ENCODE measurements at regions not wholly inside any gene's neighbourhood (a gene's known extent, or its start where the extent isn't known, plus 50 kb on each side); places are given as distances from the start of the nearest gene placed in this dataset.

DNA sequence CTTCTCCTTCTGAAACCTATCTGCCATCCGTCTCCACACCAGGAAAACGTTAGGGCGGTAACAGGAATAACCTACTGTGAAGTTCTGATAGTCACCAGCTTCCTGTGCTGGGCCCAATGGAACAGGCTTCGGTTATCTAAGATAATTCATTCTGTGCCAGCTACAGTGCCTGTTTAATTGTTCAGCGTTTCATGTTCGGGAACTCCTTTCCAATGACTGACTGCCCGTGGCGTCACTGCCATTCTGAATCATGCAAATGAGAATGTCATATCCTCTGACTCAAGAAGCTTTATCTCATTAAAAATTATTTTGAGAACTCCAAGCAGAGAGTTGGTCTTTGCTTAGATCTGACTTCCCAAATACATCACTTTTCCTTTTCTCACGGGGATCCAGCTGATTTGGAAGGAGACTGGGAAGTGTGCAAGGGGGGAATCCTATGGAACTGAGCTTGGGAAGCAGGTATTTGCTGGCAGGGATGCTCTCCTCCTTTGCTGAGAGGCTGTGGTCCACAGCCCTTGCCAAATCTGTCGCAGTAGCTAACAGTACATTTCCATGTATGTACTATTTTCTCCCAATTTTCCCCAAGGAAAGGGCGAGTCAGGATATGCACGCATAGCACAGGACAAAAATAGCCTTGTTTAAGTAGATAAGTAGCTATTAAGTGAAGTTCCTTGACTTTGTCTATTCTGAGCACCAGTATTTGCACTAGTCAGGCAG lies 358.7 kb downstream of the LTN1 start:
- peak; percentile 50 for DNase-seq (ENCODE audit: low read depth)
- TF ChIP-seq, protein P1, sequence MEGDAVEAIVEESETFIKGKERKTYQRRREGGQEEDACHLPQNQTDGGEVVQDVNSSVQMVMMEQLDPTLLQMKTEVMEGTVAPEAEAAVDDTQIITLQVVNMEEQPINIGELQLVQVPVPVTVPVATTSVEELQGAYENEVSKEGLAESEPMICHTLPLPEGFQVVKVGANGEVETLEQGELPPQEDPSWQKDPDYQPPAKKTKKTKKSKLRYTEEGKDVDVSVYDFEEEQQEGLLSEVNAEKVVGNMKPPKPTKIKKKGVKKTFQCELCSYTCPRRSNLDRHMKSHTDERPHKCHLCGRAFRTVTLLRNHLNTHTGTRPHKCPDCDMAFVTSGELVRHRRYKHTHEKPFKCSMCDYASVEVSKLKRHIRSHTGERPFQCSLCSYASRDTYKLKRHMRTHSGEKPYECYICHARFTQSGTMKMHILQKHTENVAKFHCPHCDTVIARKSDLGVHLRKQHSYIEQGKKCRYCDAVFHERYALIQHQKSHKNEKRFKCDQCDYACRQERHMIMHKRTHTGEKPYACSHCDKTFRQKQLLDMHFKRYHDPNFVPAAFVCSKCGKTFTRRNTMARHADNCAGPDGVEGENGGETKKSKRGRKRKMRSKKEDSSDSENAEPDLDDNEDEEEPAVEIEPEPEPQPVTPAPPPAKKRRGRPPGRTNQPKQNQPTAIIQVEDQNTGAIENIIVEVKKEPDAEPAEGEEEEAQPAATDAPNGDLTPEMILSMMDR (conservative IDR thresholded peaks at IDR 0.05; ENCODE audit: low read depth, low read length) = no peak
- no peak overlapping the region for H3K4me3 ChIP-seq (ENCODE audit: low read depth, low read length)

DNA sequence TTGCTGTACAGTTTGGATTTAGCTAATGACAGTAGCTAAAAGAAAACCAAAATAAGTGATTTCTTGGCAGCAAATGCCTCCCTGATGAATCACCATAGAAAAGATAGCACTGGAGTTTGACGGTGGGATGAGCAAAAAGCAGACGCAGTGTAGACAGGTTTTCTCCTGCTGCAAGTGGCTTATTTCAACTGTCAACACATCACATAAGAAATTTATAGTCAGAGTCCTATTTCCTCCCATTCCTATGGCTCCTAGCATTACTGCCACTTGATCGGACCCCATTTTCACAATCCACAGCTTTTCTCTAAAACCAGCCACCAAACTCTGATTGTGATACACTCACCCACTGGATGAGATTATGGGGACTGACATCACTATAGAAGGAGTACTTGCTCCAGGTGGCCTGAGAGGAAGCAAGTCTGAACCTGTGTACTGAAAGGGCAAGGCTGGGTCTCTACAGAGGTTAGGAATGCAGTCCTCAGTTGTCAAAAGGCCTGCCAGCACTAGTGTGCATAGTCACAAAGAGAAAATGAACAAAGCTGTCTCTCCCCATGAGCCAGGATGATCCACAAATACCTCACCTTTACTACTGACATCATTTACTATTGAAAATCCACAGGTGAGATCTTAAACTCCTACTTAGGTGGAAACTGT lies 359.8 kb downstream of the LTN1 start:
- no peak overlapping the region for H3K4me3 ChIP-seq (ENCODE audit: low read depth, low read length)
- peak; percentile 76 for DNase-seq (ENCODE audit: low read depth)
- TF ChIP-seq, protein P1 (conservative IDR thresholded peaks at IDR 0.05; ENCODE audit: low read depth, low read length) = no peak

DNA sequence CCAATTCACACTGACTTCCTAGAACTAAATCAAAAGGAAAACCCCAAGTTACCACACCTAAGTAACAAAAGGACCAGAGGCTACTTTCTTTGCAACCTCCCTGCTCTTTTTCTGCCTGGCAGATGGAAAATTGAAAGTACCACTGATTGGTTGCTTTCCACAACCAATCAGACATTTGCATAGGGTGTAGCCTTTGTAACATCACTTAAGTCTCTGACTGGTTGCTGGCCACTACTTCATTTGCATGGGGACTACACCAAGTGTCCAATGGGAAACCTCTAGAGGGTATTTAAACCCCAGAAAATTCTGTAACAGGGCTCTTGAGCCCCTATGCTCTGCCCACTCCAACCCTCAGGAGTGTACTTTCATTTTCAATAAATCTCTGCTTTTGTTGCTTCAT lies 365.0 kb downstream of the LTN1 start:
- no peak overlapping the region for H3K4me3 ChIP-seq (ENCODE audit: low read depth, low read length)
- TF ChIP-seq, protein P1 (conservative IDR thresholded peaks at IDR 0.05; ENCODE audit: low read depth, low read length) = no peak
- DNase-seq (ENCODE audit: low read depth) = peak; percentile 29

DNA sequence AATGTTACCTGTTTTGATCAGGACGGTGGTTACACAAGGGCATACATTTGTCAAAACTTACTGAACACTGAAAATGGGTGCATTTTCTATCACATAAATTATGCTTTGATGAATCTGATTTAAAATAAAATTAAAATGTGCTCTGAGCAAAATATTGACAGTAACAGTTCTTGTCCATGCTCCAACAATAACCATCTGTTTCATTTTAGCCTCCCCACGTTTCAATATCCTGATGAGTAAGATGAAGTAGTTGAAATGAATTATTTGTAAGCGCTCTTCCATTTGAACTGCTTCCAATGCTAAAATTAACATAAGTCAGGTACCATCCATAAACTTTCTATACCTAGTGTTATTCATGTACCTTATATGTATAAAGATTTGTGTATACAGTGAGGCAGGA lies 365.4 kb downstream of the LTN1 start:
- no peak for DNase-seq (ENCODE audit: low read depth)
- TF ChIP-seq, protein P1 (conservative IDR thresholded peaks at IDR 0.05; ENCODE audit: low read depth, low read length) = no peak
- no peak overlapping the region for H3K4me3 ChIP-seq (ENCODE audit: low read depth, low read length)

DNA sequence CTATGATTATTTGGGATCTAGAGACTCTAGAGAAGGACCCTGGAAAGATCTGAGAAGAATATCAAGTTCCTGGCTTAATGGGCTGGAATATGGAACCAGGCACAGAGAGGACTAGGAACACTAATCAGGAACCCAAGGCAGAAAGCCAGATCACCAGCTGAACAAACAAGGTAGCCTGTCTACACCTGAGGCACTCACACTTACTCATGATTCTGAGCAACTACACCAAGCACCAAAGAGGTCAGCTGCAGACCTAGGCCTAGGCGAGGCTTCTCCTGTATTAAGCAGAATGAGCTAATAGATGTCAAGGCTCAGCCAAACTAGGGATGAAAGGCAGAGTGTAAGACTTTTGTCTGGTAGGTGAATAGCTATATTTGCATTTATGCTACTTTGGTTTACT lies 368.1 kb downstream of the LTN1 start:
- TF ChIP-seq, protein P1 (conservative IDR thresholded peaks at IDR 0.05; ENCODE audit: low read depth, low read length) = no peak
- no peak overlapping the region for H3K4me3 ChIP-seq (ENCODE audit: low read depth, low read length)
- no peak for DNase-seq (ENCODE audit: low read depth)

DNA sequence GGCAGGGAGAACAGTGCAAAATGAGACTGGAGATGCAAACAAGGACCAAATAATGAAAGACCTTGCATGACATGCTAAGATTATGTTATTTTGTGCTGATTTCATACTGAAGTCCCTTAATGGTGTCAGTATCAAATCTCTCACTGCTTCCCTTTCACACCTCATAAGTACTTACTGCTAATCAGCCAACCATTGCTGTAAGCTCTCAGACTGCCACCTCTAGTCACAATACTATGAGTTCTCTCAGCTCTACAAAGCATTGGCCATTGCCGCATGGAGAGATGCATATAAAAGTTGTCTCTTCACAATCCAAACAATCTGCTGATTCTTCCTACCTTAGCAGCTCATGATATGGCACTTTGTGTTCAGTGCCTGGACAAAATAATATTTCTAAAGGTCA lies 375.4 kb downstream of the LTN1 start:
- no peak for DNase-seq (ENCODE audit: low read depth)
- no peak overlapping the region for H3K4me3 ChIP-seq (ENCODE audit: low read depth, low read length)
- TF ChIP-seq, protein P1 (conservative IDR thresholded peaks at IDR 0.05; ENCODE audit: low read depth, low read length) = no peak

DNA sequence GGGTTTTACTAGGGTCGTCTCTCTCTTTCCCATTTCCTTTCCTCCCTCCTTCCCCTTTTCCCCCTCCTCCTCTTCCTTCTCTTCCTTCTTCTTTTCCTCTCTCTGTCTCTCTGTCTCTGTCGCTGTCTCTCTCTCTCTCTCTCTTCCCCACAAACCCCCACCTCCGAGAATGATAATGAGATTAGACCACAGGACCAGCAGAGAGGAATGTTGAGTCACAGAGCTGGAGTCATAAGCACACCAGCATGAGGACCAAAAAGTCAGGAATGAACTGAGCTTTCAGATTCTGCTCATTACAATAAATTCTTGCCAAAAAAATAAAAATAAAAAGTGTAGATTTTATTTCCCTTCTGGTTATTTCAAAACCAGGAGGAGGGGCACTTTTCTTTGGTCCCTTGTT lies 377.4 kb downstream of the LTN1 start:
- DNase-seq (ENCODE audit: low read depth) = peak; percentile 76
- no peak overlapping the region for H3K4me3 ChIP-seq (ENCODE audit: low read depth, low read length)
- TF ChIP-seq, protein P1 (conservative IDR thresholded peaks at IDR 0.05; ENCODE audit: low read depth, low read length) = no peak

Measured in choroid plexus epithelial cell (primary cell).